ENCODE measurements at regions not wholly inside any gene's neighbourhood (a gene's known extent, or its start where the extent isn't known, plus 50 kb on each side); places are given as distances from the start of the nearest gene placed in this dataset.

- H3K79me2 ChIP-seq (ENCODE audit: insufficient read depth, low read length), result no peaks in the 10 kb centered on the region
- no TSS peak for BruUV-seq (replicated peaks)
- no peaks in the 10 kb centered on the region for H3K9me2 ChIP-seq (ENCODE audit: insufficient read depth)
- H3K4me3 ChIP-seq (replicated peaks in 1 of 2; ENCODE audit: low read depth in 1 of 2, low read length in 2 of 2), result no peak overlapping the region
- ChIA-PET CTCF (no interaction called here), POLR2A (no interaction called here), RAD21 (ENCODE audit: low non-redundant PET in 1 of 2, low total read pairs in 2 of 2, uncharacterized antibody in 2 of 2, unreplicated experiment in 2 of 2) (no interaction called here)
- no peak overlapping the region for H3K4me2 ChIP-seq (ENCODE audit: low read length)
- intact Hi-C loops (cut with micrococcal nuclease), result no loop called here
- H4K20me1 ChIP-seq (ENCODE audit: insufficient read depth), result no peaks in the 10 kb centered on the region
- H3K27me3 ChIP-seq (ENCODE audit: insufficient read depth, low read length), result no peaks in the 10 kb centered on the region
- H3K36me3 ChIP-seq (ENCODE audit: control insufficient read depth in 1 of 2, insufficient read depth in 2 of 2, low read length in 2 of 2), result no peaks in the 10 kb centered on the region
- no peaks in the 10 kb centered on the region for H3K9me3 ChIP-seq (ENCODE audit: control insufficient read depth in 1 of 2, insufficient read depth in 1 of 2, low read depth in 1 of 2, low read length in 2 of 2)
- no peak for TF ChIP-seq EGR1 (IDR thresholded peaks at IDR 0.05; ENCODE audit: low read depth)
- TF ChIP-seq REST (IDR thresholded peaks at IDR 0.05; ENCODE audit: low read depth), result no peak
- TF ChIP-seq ELF1 (IDR thresholded peaks at IDR 0.05; ENCODE audit: borderline replicate concordance, low read depth), result no peak
- no peak for TF ChIP-seq CTCF (IDR thresholded peaks at IDR 0.05 in 2 of 3, conservative IDR thresholded peaks at IDR 0.05 in 1 of 3; ENCODE audit: borderline replicate concordance in 1 of 3, insufficient read depth in 1 of 3, low read depth in 2 of 3, low read length in 2 of 3)
- TF ChIP-seq EZH2 (IDR thresholded peaks at IDR 0.05), result no peak
- TF ChIP-seq SRF (IDR thresholded peaks at IDR 0.05; ENCODE audit: low read depth), result no peak
- no peak for TF ChIP-seq ZFX (IDR thresholded peaks at IDR 0.05)
- no peak for TF ChIP-seq POLR2A (IDR thresholded peaks at IDR 0.05; ENCODE audit: borderline replicate concordance, extremely low read depth, insufficient read depth, insufficient read length)
- no peak for TF ChIP-seq CEBPB (IDR thresholded peaks at IDR 0.05; ENCODE audit: low read depth)
- no peak overlapping the region for H2AFZ ChIP-seq (ENCODE audit: low read depth, low read length, poor library complexity, severe bottlenecking)
- no peak overlapping the region for H3K27ac ChIP-seq (ENCODE audit: low read depth, low read length)
- H3K9ac ChIP-seq (ENCODE audit: low read length), result no peak overlapping the region
- DNase-seq (ENCODE audit: low read depth, low spot score), result no peak
- no peak for ATAC-seq
- H3K4me1 ChIP-seq (ENCODE audit: control insufficient read depth in 1 of 2, insufficient read depth in 2 of 2, low read length in 2 of 2), result no peaks in the 10 kb centered on the region
Observed at GRCh38 chr2:22843919-22844537, 541.0 kb upstream of the KLHL29 start.
